SK-N-SH treated with all-trans-retinoic acid at 6 μM for 48 hours (cell line): ENCODE measurements at regions not wholly inside any gene's neighbourhood (a gene's known extent, or its start where the extent isn't known, plus 50 kb on each side); places are given as distances from the start of the nearest gene placed in this dataset.

ENCODE experiments used
- PPARA ChIP-seq: fragments of 250-450 bp; sonication (Bioruptor Pico); IDR thresholded peaks from 2 replicates; pipeline ENCODE4 v1.5.0; 2020; ENCODE audit warnings: mild to moderate bottlenecking, borderline replicate concordance
- TOX ChIP-seq: fragments of 250-450 bp; sonication (Bioruptor Pico); IDR thresholded peaks from 2 replicates; pipeline ENCODE4 v1.8.0; 2021; ENCODE audit warnings: mild to moderate bottlenecking, moderate library complexity, borderline replicate concordance
- ZFP3 ChIP-seq: fragments of 250-450 bp; sonication (Bioruptor Pico); IDR thresholded peaks from 2 replicates; pipeline ENCODE4 v1.5.0; 2020; ENCODE audit warnings: mild to moderate bottlenecking, moderate library complexity
- ZNF565 ChIP-seq: fragments of 450-650 bp; formaldehyde crosslinking; conservative IDR thresholded peaks from 2 replicates; pipeline ENCODE4 v1.5.0; 2020; ENCODE audit warnings: low read depth, mild to moderate bottlenecking, moderate library complexity
- ZNF70 ChIP-seq: fragments of 450-650 bp; formaldehyde crosslinking; IDR thresholded peaks from 2 replicates; pipeline ENCODE4 v1.5.0; 2020; ENCODE audit warnings: mild to moderate bottlenecking, moderate library complexity

GRCh38 chr7:142356166-142356565, 98.3 kb upstream of the PRSS58 start:
- no peak for TF ChIP-seq PPARA (CRISPR knock-in tag)
- no peak for TF ChIP-seq ZNF70
- no peak for TF ChIP-seq ZNF565 (CRISPR knock-in tag)
- TF ChIP-seq ZFP3: no peak
- no peak for TF ChIP-seq TOX (CRISPR knock-in tag)
